GM23338 (cell line): ENCODE measurements at regions not wholly inside any gene's neighbourhood (a gene's known extent, or its start where the extent isn't known, plus 50 kb on each side); places are given as distances from the start of the nearest gene placed in this dataset.

Experiments
- ATAC-seq: fragments of 200-7000 bp; cut with Tn5 transposase; 3 replicates; pipeline ENCODE4 v1.9.1; 2020
- DNase-seq: peaks from one replicate; pipeline ENCODE4 v3.0.0-alpha.2; 2015; ENCODE audit warnings: low spot score
- H2AFZ ChIP-seq: fragments of 200-600 bp; sonication (generic); 2 replicates; pipeline ENCODE4 v1.8.0; 2016; ENCODE audit warnings: antibody characterized with exemption, mild to moderate bottlenecking, moderate library complexity
- H3F3A ChIP-seq: fragments of 200-600 bp; sonication (generic); replicated peaks from 2 replicates; pipeline ENCODE4 v1.8.0; 2017; ENCODE audit warnings: antibody characterized with exemption, mixed run types, low read depth
- H3K27ac ChIP-seq: fragments of 200-600 bp; sonication (generic); 2 replicates; pipeline ENCODE4 v1.6.1; 2016; ENCODE audit warnings: low read depth
- H3K27me3 ChIP-seq: fragments of 200-600 bp; sonication (generic); 2 replicates; pipeline ENCODE4 v1.8.0; 2016; ENCODE audit warnings: mild to moderate bottlenecking, mixed run types, moderate library complexity; ENCODE audit not compliant: insufficient read depth
- H3K36me3 ChIP-seq: fragments of 200-600 bp; sonication (generic); 2 replicates; pipeline ENCODE4 v1.8.0; 2016; ENCODE audit warnings: mild to moderate bottlenecking; ENCODE audit not compliant: insufficient read depth
- H3K4me1 ChIP-seq: fragments of 200-600 bp; sonication (generic); 2 replicates; pipeline ENCODE4 v1.8.0; 2016; ENCODE audit warnings: mild to moderate bottlenecking, moderate library complexity; ENCODE audit not compliant: insufficient read depth
- H3K4me2 ChIP-seq: fragments of 200-600 bp; sonication (generic); 2 replicates; pipeline ENCODE4 v1.7.1; 2017; ENCODE audit warnings: mixed run types
- H3K4me3 ChIP-seq: fragments of 200-600 bp; sonication (generic); 2 replicates; pipeline ENCODE4 v1.6.1; 2016; ENCODE audit warnings: mixed run types
- H3K79me2 ChIP-seq: fragments of 200-600 bp; sonication (generic); replicated peaks from 2 replicates; pipeline ENCODE4 v1.8.0; 2017; ENCODE audit warnings: mild to moderate bottlenecking; ENCODE audit not compliant: insufficient read depth
- H3K9me2 ChIP-seq: fragments of 200-600 bp; sonication (generic); 2 replicates; pipeline ENCODE4 v1.8.0; 2017; ENCODE audit not compliant: insufficient read depth
- H4K20me1 ChIP-seq: fragments of 200-600 bp; sonication (generic); replicated peaks from 2 replicates; pipeline ENCODE4 v1.8.0; 2017; ENCODE audit warnings: mild to moderate bottlenecking; ENCODE audit not compliant: insufficient read depth
- H3K27ac Mint-ChIP-seq: 2 replicates; pipeline ENCODE4 v1.8.0; 2020; ENCODE audit warnings: inconsistent platforms, mild to moderate bottlenecking, moderate library complexity, mixed read lengths
- H3K27me3 Mint-ChIP-seq: 3 replicates; pipeline ENCODE4 v1.8.0; 2022; ENCODE audit warnings: low read depth, mild to moderate bottlenecking, moderate library complexity, mixed read lengths, inconsistent platforms; ENCODE audit not compliant: insufficient read depth, poor library complexity
- H3K36me3 Mint-ChIP-seq: 3 replicates; pipeline ENCODE4 v1.8.0; 2021; ENCODE audit warnings: low read depth, mild to moderate bottlenecking, inconsistent platforms, moderate library complexity, mixed read lengths
- H3K4me1 Mint-ChIP-seq: 3 replicates; pipeline ENCODE4 v1.8.0; 2020; ENCODE audit warnings: mild to moderate bottlenecking, inconsistent platforms, mixed read lengths
- H3K4me3 Mint-ChIP-seq: 3 replicates; pipeline ENCODE4 v1.8.0; 2021; ENCODE audit warnings: moderate library complexity, mild to moderate bottlenecking, inconsistent platforms, mixed read lengths
- H3K9me3 Mint-ChIP-seq: 3 replicates; pipeline ENCODE4 v1.8.0; 2020; ENCODE audit warnings: moderate library complexity, mild to moderate bottlenecking, inconsistent platforms, mixed read lengths
- CREB1 ChIP-seq: fragments of 250-450 bp; sonication (Bioruptor Pico); IDR thresholded peaks from 2 replicates; pipeline ENCODE4 v1.5.0; 2020; ENCODE audit warnings: low read depth, mild to moderate bottlenecking, moderate library complexity
- NANOG ChIP-seq: IDR thresholded peaks from 2 replicates; pipeline ENCODE4 v1.6.1; 2016; ENCODE audit warnings: antibody characterized with exemption, borderline replicate concordance
- REST ChIP-seq: IDR thresholded peaks from one replicate; pipeline ENCODE4 v1.6.1; 2018; ENCODE audit warnings: antibody characterized with exemption; ENCODE audit not compliant: unreplicated experiment
- ZNF114 ChIP-seq: fragments of 250-450 bp; sonication (Bioruptor Pico); IDR thresholded peaks from 2 replicates; pipeline ENCODE4 v1.5.0; 2020; ENCODE audit warnings: mild to moderate bottlenecking, moderate library complexity
- ZNF331 ChIP-seq: fragments of 250-450 bp; sonication (Bioruptor Pico); IDR thresholded peaks from 2 replicates; pipeline ENCODE4 v1.5.0; 2020; ENCODE audit warnings: low read depth, mild to moderate bottlenecking, moderate library complexity
- TF ChIP-seq, protein P1 (sequence below): fragments of 250-450 bp; sonication (Bioruptor Pico); IDR thresholded peaks from 2 replicates; pipeline ENCODE4 v1.5.0; 2020; ENCODE audit warnings: mild to moderate bottlenecking, moderate library complexity

DNA sequence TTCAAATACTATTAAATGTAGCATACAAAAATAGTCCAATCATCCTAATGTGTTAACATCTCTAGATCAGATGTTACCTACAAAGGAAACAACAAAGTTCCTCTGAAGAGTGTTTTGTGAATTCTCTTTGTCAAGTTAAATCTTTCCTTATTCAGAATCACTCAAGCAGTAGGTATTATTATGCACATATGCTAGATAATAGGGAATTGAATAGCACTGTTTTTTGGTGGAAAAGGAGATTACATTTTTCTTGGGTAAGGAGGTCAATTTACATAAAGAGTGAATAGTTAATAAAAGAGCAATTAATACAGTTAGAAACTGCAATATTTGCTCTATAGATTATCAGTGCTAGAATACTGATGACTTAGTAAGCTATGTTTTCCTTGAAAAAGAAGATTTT is 130.7 kb downstream of the BTC start:
- Mint-ChIP-seq H3K36me3 (no peaks in the 10 kb centered on the region), H3K9me3 (no peaks in the 10 kb centered on the region), H3K4me3 (no peak overlapping the region), H3K27ac (peak overlapping the region; percentile 47; the same call in 1 of the 2 replicates), H3K27me3 (no peaks in the 10 kb centered on the region), H3K4me1 (peaks cover 39% of the 10 kb centered on the region)
- Histone ChIP-seq H3F3A (no peaks in the 10 kb centered on the region), H2AFZ (no peak overlapping the region), H3K9me2 (no peaks in the 10 kb centered on the region; the same call in 1 of the 2 replicates), H3K27me3 (no peaks in the 10 kb centered on the region), H3K4me3 (no peak overlapping the region), H3K4me2 (peak overlapping the region; percentile 50), H4K20me1 (no peaks in the 10 kb centered on the region), H3K36me3 (no peaks in the 10 kb centered on the region), H3K79me2 (no peaks in the 10 kb centered on the region), H3K4me1 (peaks cover 32% of the 10 kb centered on the region), H3K27ac (no peak overlapping the region)
- no peak; the same call in 2 of the 3 replicates for ATAC-seq
- DNase-seq: peak; percentile 9
- TF ChIP-seq NANOG (peak; percentile 43; the same call in 1 of the 2 replicates), ZNF331 (CRISPR knock-in tag) (no peak)

- Mint-ChIP-seq H3K4me3 (no peak overlapping the region), H3K9me3 (no peaks in the 10 kb centered on the region), H3K4me1 (peaks cover 42% of the 10 kb centered on the region), H3K36me3 (no peaks in the 10 kb centered on the region; the same call in 2 of the 3 replicates), H3K27me3 (no peaks in the 10 kb centered on the region), H3K27ac (peak overlapping the region; percentile 75)
- Histone ChIP-seq H3K4me3 (no peak overlapping the region), H4K20me1 (no peaks in the 10 kb centered on the region), H3K4me2 (no peak overlapping the region), H3K9me2 (no peaks in the 10 kb centered on the region), H3K4me1 (peaks cover 43% of the 10 kb centered on the region), H2AFZ (peak overlapping the region; percentile 34; the same call in 1 of the 2 replicates), H3F3A (no peaks in the 10 kb centered on the region), H3K27me3 (no peaks in the 10 kb centered on the region), H3K36me3 (no peaks in the 10 kb centered on the region), H3K27ac (no peak overlapping the region), H3K79me2 (no peaks in the 10 kb centered on the region)
- no peak for DNase-seq
- ATAC-seq: no peak
- no peak for TF ChIP-seq REST
- TF ChIP-seq, protein P1, sequence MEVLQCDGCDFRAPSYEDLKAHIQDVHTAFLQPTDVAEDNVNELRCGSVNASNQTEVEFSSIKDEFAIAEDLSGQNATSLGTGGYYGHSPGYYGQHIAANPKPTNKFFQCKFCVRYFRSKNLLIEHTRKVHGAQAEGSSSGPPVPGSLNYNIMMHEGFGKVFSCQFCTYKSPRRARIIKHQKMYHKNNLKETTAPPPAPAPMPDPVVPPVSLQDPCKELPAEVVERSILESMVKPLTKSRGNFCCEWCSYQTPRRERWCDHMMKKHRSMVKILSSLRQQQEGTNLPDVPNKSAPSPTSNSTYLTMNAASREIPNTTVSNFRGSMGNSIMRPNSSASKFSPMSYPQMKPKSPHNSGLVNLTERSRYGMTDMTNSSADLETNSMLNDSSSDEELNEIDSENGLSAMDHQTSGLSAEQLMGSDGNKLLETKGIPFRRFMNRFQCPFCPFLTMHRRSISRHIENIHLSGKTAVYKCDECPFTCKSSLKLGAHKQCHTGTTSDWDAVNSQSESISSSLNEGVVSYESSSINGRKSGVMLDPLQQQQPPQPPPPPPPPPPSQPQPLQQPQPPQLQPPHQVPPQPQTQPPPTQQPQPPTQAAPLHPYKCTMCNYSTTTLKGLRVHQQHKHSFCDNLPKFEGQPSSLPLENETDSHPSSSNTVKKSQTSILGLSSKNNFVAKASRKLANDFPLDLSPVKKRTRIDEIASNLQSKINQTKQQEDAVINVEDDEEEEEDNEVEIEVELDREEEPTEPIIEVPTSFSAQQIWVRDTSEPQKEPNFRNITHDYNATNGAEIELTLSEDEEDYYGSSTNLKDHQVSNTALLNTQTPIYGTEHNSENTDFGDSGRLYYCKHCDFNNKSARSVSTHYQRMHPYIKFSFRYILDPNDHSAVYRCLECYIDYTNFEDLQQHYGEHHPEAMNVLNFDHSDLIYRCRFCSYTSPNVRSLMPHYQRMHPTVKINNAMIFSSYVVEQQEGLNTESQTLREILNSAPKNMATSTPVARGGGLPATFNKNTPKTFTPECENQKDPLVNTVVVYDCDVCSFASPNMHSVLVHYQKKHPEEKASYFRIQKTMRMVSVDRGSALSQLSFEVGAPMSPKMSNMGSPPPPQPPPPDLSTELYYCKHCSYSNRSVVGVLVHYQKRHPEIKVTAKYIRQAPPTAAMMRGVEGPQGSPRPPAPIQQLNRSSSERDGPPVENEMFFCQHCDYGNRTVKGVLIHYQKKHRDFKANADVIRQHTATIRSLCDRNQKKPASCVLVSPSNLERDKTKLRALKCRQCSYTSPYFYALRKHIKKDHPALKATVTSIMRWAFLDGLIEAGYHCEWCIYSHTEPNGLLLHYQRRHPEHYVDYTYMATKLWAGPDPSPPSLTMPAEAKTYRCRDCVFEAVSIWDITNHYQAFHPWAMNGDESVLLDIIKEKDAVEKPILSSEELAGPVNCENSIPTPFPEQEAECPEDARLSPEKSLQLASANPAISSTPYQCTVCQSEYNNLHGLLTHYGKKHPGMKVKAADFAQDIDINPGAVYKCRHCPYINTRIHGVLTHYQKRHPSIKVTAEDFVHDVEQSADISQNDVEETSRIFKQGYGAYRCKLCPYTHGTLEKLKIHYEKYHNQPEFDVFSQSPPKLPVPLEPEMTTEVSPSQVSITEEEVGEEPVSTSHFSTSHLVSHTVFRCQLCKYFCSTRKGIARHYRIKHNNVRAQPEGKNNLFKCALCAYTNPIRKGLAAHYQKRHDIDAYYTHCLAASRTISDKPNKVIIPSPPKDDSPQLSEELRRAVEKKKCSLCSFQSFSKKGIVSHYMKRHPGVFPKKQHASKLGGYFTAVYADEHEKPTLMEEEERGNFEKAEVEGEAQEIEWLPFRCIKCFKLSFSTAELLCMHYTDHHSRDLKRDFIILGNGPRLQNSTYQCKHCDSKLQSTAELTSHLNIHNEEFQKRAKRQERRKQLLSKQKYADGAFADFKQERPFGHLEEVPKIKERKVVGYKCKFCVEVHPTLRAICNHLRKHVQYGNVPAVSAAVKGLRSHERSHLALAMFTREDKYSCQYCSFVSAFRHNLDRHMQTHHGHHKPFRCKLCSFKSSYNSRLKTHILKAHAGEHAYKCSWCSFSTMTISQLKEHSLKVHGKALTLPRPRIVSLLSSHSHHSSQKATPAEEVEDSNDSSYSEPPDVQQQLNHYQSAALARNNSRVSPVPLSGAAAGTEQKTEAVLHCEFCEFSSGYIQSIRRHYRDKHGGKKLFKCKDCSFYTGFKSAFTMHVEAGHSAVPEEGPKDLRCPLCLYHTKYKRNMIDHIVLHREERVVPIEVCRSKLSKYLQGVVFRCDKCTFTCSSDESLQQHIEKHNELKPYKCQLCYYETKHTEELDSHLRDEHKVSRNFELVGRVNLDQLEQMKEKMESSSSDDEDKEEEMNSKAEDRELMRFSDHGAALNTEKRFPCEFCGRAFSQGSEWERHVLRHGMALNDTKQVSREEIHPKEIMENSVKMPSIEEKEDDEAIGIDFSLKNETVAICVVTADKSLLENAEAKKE: no peak
- TF ChIP-seq ZNF331 (CRISPR knock-in tag): no peak
- no peak for TF ChIP-seq ZNF114 (CRISPR knock-in tag)
- no peak for TF ChIP-seq CREB1 (CRISPR knock-in tag)
Measured at GRCh38 chr4:74665346-74665745, 129.0 kb downstream of the BTC start.
